Muscle of leg (tissue), 3 donors: ENCODE measurements at regions not wholly inside any gene's neighbourhood (a gene's known extent, or its start where the extent isn't known, plus 50 kb on each side); places are given as distances from the start of the nearest gene placed in this dataset.

Source experiments
- DNase-seq: peaks from one replicate; pipeline ENCODE4 v3.0.0; 2013
- H3K27ac ChIP-seq: one replicate; pipeline ENCODE4 v1.5.1; 2013; ENCODE audit warnings: mild to moderate bottlenecking, low read length, control low read depth
- H3K27me3 ChIP-seq: one replicate; pipeline ENCODE4 v1.6.1; 2013; ENCODE audit warnings: low read length; ENCODE audit not compliant: control insufficient read depth, insufficient read depth
- H3K36me3 ChIP-seq: one replicate; pipeline ENCODE4 v1.6.1; 2013; ENCODE audit warnings: low read length; ENCODE audit not compliant: control insufficient read depth, insufficient read depth
- H3K4me1 ChIP-seq: one replicate; pipeline ENCODE4 v1.6.1; 2013; ENCODE audit warnings: low read length; ENCODE audit not compliant: control insufficient read depth, insufficient read depth
- H3K4me3 ChIP-seq: one replicate; pipeline ENCODE4 v1.5.1; 2013; ENCODE audit warnings: low read length, control low read depth
- H3K9me3 ChIP-seq: replicated peaks from 2 replicates; pipeline ENCODE4 v1.6.1; 2013; ENCODE audit warnings: low read depth, low read length; ENCODE audit not compliant: control insufficient read depth
- WGBS: methylation state at CpG from one replicate; pipeline ENCODE4 v1.1.5; 2013; ENCODE audit warnings: missing lambda C conversion rate; ENCODE audit not compliant: insufficient coverage; 5-methylcytosine and 5-hydroxymethylcytosine counted together

DNA sequence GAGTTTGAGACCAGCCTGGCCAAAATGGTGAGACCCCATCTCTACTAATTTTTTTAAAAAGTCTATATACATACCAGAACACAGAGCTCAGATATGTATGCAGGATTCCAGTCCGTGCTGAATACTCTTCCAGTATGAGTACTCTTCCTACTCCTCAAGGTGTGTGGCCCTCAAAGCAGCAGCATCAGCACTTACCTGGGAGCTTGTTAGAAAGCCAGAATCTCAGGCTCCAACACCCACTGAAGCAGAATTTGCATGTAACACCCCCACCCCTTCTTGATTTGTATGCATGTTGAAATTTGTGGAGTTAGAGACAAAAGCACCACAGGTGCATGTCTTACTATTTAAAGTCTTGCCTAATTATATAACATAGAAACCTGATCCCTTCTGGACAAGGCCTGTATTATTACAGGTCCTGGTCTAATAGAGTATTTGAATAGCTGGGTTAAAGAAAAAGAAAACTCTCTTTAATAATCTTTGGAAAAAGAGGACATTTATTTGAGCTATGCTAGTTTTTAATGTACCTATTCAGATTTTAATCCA lies 50.3 kb upstream of the NFE2L2 start:
- no peaks in the 10 kb centered on the region for H3K4me1 ChIP-seq
- H3K4me3 ChIP-seq: no peak overlapping the region
- H3K27me3 ChIP-seq: no peaks in the 10 kb centered on the region
- WGBS: 83% methylated on average over 1 of the region's 1 CpG
- H3K27ac ChIP-seq: no peak overlapping the region
- no peaks in the 10 kb centered on the region for H3K9me3 ChIP-seq
- H3K36me3 ChIP-seq: no peaks in the 10 kb centered on the region
- no peak for DNase-seq

DNA sequence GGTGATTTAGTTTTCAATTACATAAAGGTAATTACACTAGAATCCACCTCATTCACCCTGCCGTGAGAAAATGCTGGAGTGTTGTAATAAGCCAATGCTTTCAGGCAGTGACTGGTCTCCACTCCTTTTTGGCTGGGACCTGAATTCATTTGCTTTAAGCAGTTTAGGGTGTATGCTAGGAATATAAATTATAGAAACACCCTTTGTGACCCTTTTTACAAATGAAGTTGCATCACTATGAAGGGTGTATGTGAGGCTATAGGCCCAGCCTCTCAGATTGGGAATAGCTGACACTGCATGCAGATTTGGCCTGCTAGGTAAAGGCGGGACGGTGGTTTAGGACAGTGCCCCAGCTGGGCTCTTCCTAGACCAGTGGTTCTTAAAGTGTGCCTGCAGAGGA lies 50.8 kb upstream of the NFE2L2 start:
- Histone ChIP-seq H3K27ac (no peak overlapping the region), H3K4me3 (no peak overlapping the region), H3K9me3 (no peaks in the 10 kb centered on the region), H3K27me3 (no peaks in the 10 kb centered on the region), H3K36me3 (no peaks in the 10 kb centered on the region), H3K4me1 (no peaks in the 10 kb centered on the region)
- 75% methylated on average over 2 of the region's 3 CpGs for WGBS
- no peak for DNase-seq

DNA sequence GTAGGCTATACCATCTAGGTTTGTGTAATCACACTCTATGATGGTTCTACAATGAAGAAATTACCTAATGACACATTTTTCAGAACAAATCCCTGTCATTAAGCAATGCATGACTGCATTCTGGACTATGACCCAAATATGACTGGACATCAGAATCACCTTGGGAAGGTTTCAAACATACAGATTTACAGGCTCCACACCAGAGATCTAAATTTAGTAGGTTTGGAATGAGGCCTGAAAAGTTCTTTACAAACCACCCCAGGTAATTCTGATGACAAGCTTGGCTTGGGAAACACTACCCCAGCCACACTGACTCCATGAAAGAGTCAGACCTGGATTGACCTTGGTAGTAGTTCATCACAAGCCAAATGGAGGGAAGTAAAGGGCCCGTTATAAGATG lies 52.2 kb upstream of the NFE2L2 start:
- no peaks in the 10 kb centered on the region for H3K36me3 ChIP-seq
- no CpG with 5 or more reads among the region's 1 CpG for WGBS
- no peaks in the 10 kb centered on the region for H3K27me3 ChIP-seq
- H3K9me3 ChIP-seq: no peaks in the 10 kb centered on the region
- H3K4me3 ChIP-seq: no peak overlapping the region
- no peak for DNase-seq
- no peaks in the 10 kb centered on the region for H3K4me1 ChIP-seq
- no peak overlapping the region for H3K27ac ChIP-seq

DNA sequence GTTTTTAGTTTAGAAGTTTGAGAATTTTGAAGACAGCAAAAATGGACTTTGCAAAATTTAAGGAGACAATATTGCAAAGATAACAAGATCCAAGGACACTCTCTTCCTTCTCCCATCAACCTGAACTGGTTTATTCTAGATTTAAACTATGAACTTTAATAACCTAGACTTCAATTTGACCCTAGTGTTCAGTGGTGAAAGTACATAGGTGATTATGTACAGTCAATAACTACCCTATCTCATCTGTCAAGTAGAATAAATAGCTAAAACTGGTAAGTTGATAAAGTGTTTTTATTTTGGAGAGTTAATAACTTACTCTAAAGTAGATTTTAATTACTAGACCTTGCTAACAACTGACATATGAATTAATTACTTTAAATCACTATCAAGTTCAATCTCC lies 52.9 kb upstream of the NFE2L2 start:
- no peak overlapping the region for H3K27ac ChIP-seq
- H3K9me3 ChIP-seq: no peaks in the 10 kb centered on the region
- no peak for DNase-seq
- H3K4me1 ChIP-seq: no peaks in the 10 kb centered on the region
- no peaks in the 10 kb centered on the region for H3K27me3 ChIP-seq
- peaks cover 1% of the 10 kb centered on the region for H3K36me3 ChIP-seq
- H3K4me3 ChIP-seq: no peak overlapping the region

DNA sequence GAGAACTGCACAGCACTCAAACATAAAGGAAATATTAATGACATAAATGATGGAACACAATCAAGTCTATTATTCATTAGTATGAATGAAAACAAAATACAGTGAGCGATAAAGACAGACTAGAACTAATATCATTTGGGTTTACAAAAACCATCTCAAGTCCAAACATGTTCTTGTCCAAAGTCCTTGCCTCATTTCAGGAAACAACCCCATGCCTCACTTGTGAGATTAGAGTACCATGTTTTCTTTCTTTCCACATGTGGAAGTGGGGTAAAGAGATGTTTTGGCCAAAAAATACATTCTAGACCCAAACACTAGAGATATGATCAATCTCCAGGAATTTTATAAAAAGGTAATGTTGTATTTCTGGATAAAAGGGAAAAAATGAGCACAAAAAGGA lies 53.3 kb upstream of the NFE2L2 start:
- DNase-seq: no peak
- Histone ChIP-seq H3K36me3 (peaks cover 5% of the 10 kb centered on the region), H3K9me3 (no peaks in the 10 kb centered on the region), H3K4me3 (no peak overlapping the region), H3K4me1 (no peaks in the 10 kb centered on the region), H3K27ac (no peak overlapping the region), H3K27me3 (no peaks in the 10 kb centered on the region)
- WGBS: no CpG with 5 or more reads among the region's 1 CpG

DNA sequence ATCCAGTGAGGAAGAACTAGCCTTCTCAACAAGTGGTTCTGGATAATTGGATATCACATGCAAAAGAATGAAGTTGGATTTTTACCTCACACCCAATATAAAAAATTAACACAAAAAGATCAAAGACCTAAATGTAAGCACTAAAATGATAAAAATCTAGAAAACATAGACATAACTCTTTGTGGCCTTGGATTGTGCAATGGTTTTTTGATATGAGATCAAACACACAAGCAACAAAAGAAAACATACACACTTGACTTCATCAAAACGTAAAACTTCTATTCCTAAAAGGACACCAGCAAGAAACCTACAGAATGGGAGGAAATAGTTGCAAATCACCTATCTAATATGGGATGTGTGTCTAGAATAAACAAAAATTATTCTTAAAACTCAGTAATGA lies 54.1 kb upstream of the NFE2L2 start:
- no peak for DNase-seq
- Histone ChIP-seq H3K36me3 (peaks cover 5% of the 10 kb centered on the region), H3K4me1 (no peaks in the 10 kb centered on the region), H3K4me3 (no peak overlapping the region), H3K27me3 (no peaks in the 10 kb centered on the region), H3K27ac (no peak overlapping the region), H3K9me3 (no peaks in the 10 kb centered on the region)
- no CpG with 5 or more reads among the region's 1 CpG for WGBS

DNA sequence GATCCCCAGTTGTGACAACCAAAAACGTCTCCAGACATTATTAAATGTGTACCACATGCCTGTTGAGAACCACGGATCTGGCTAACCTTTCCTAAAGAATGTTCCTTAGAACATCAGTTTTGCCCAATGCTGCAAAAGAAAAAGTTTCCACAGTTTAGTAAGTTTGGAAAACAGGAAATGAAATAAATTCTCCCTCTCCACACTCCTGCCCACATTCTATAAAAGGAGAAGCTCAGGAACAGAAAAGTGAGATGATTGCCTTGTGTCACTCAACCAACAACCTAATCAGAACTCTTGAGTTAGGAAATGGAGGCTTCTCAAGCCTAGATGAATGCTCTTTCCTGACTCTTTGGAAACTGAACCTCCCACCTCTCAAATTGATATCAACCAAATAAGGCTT lies 56.1 kb upstream of the NFE2L2 start:
- no peaks in the 10 kb centered on the region for H3K27me3 ChIP-seq
- WGBS: 67% methylated on average over 1 of the region's 2 CpGs

DNA sequence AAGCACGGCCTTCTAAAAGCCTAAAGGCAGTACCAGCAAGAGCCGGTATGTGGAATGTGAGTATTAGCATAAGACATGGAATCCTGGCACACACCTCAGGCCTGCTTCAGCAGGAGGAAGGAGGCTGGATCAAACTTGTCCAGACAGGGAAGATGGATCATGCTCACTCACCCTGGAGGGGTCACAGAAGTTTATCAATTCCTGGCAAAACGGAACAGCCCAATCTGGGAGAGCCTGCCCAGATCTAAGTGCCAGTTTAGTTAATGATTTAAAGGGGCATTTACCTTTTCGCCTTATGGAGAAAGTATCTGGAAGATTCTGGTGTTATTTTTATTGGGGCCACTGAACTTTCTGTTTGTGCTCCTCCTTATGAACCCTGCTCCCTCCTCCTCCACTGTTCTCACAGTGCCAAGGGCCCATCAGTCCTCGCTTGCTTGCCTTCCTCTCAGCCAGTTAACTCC lies 58.3 kb upstream of the NFE2L2 start:
- 94% methylated on average over 2 of the region's 5 CpGs for WGBS
- no peaks in the 10 kb centered on the region for H3K4me1 ChIP-seq

More for the DNA sequence above, 56.1 kb upstream of the NFE2L2 start:
- DNase-seq: no peak
- H3K4me1 ChIP-seq: no peaks in the 10 kb centered on the region
- H3K27ac ChIP-seq: no peak overlapping the region
- peaks cover 5% of the 10 kb centered on the region for H3K36me3 ChIP-seq
- H3K9me3 ChIP-seq: no peaks in the 10 kb centered on the region
- no peak overlapping the region for H3K4me3 ChIP-seq

DNA sequence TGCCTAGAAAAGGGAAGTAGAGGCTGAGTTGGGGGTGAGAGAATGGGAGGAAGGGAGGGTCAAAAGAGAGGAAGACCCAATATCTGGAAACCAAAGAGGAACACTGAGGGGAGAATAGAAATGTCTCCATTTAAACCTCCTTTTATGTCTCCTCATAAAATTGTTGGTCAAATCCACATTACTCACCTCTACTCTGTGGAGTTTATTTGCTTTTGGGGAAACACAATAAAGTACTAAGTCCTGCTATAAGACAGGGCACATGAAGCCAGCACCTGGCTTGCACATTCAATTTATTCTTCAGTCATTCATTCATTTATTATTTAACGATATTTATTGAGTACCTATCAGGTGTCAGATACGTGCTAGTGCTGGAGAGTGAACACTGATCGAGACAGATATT lies 60.3 kb upstream of the NFE2L2 start:
- DNase-seq: no peak
- Histone ChIP-seq H3K4me3 (no peak overlapping the region), H3K36me3 (peaks cover 5% of the 10 kb centered on the region), H3K27ac (no peak overlapping the region), H3K4me1 (no peaks in the 10 kb centered on the region), H3K27me3 (no peaks in the 10 kb centered on the region), H3K9me3 (no peaks in the 10 kb centered on the region)
- WGBS: 100% methylated on average over 1 of the region's 3 CpGs

More for the DNA sequence above, 58.3 kb upstream of the NFE2L2 start:
- Histone ChIP-seq H3K27me3 (no peaks in the 10 kb centered on the region), H3K36me3 (peaks cover 5% of the 10 kb centered on the region), H3K27ac (no peak overlapping the region), H3K4me3 (no peak overlapping the region), H3K9me3 (no peaks in the 10 kb centered on the region)
- no peak for DNase-seq

DNA sequence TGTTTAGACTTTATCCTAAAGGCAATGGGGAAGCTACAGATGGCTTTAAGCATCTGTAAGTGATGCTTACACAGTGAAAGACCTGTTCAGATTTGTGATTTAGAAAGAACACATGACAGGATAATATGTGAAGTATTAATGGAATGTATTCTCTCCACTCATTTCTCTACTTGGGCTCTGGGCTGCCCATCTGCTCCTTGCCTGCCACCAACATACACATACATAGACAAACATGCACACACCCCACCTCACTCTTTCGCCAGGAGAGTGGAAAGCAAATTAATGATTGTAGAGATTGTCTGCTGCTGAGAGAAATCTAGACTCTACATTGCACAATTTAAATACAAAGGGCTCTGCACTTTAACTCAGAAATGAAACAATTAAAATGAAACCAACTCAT lies 61.0 kb upstream of the NFE2L2 start:
- Histone ChIP-seq H3K36me3 (peaks cover 5% of the 10 kb centered on the region), H3K27ac (no peak overlapping the region), H3K9me3 (no peaks in the 10 kb centered on the region), H3K27me3 (no peaks in the 10 kb centered on the region), H3K4me1 (no peaks in the 10 kb centered on the region), H3K4me3 (no peak overlapping the region)
- WGBS: no CpG with 5 or more reads among the region's 1 CpG
- DNase-seq: no peak

DNA sequence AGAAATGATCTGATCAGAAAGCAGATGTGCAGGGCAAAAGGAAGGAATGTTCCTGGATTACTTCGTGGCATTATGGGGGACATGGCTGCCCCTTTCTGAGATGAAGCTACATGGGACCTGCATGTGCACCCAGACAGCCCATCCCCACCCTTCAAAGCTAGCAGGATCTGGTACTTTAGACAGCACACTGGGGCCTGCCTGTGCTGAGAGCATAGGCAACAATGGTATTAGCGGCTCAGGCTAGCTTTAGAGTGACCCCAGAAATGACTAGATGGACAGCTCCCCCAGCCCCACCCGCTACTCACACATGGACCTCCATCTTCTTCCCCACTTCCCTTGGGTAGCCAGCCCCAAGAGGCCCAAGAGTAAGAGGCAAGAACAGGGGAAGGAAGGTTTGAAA lies 61.5 kb upstream of the NFE2L2 start:
- H3K36me3 ChIP-seq: peaks cover 5% of the 10 kb centered on the region
- no peak for DNase-seq
- no peak overlapping the region for H3K4me3 ChIP-seq
- no peak overlapping the region for H3K27ac ChIP-seq
- 100% methylated on average over 1 of the region's 3 CpGs for WGBS
- no peaks in the 10 kb centered on the region for H3K27me3 ChIP-seq
- no peaks in the 10 kb centered on the region for H3K9me3 ChIP-seq
- H3K4me1 ChIP-seq: no peaks in the 10 kb centered on the region
